Fibroblast of villous mesenchyme (primary cell): ENCODE measurements at regions not wholly inside any gene's neighbourhood (a gene's known extent, or its start where the extent isn't known, plus 50 kb on each side); places are given as distances from the start of the nearest gene placed in this dataset.

Experiments used
- DNase-seq: peaks from one replicate; pipeline ENCODE4 v3.0.0-alpha.2; 2010; ENCODE audit warnings: low read depth
- H3K4me3 ChIP-seq: 2 replicates; pipeline ENCODE4 v1.5.1; 2011; ENCODE audit warnings: low read depth, mild to moderate bottlenecking, low read length
- CTCF ChIP-seq: IDR thresholded peaks from 2 replicates; pipeline ENCODE4 v1.5.1; 2012; ENCODE audit warnings: low read depth, mild to moderate bottlenecking, low read length; ENCODE audit not compliant: insufficient read depth

- no peak for TF ChIP-seq CTCF
- no peak for DNase-seq
- H3K4me3 ChIP-seq: no peak overlapping the region
Observed at GRCh38 chr1:114037962-114038816, 58.9 kb downstream of the OLFML3 start.
